HEK293 (cell line): ENCODE measurements at regions not wholly inside any gene's neighbourhood (a gene's known extent, or its start where the extent isn't known, plus 50 kb on each side); places are given as distances from the start of the nearest gene placed in this dataset.

Source experiments
- CTCF ChIA-PET: fragments of 350-600 bp; formaldehyde crosslinking; extraction: SDS; loops from one replicate; lab custom pipeline; 2021; ENCODE audit warnings: antibody characterized with exemption; lab: Yijun Ruan, JAX
- POLR2A ChIA-PET: fragments of 300-600 bp; formaldehyde crosslinking; extraction: SDS; loops from one replicate; lab custom pipeline; 2020; ENCODE audit warnings: antibody characterized with exemption, inconsistent platforms; lab: Yijun Ruan, JAX
- H3K27ac ChIP-seq: fragments of 200-500 bp; sonication (Bioruptor generic); 2 replicates; pipeline ENCODE4 v1.5.1; 2014; ENCODE audit warnings: low read depth, low read length, control low read depth, inconsistent platforms; ENCODE audit errors: extremely low read depth
- H3K36me3 ChIP-seq, 2 experiments: fragments of 200-500 bp in 1 of 2; sonication (Bioruptor generic) in 1 of 2; 1 replicate in 1 of 2; 2 replicates in 1 of 2; pipeline ENCODE4 v1.5.1; 2014 to 2017; ENCODE audit warnings: inconsistent platforms in 2 of 2, low read length in 2 of 2; ENCODE audit not compliant: control insufficient read depth in 2 of 2, insufficient read depth in 1 of 2
- H3K4me1 ChIP-seq: fragments of 200-500 bp; sonication (Bioruptor generic); 2 replicates; pipeline ENCODE4 v1.5.1; 2014; ENCODE audit warnings: mild to moderate bottlenecking, low read length, inconsistent platforms; ENCODE audit not compliant: control insufficient read depth, insufficient read depth
- H3K4me3 ChIP-seq: 2 replicates; pipeline ENCODE4 v1.5.1; 2011; ENCODE audit warnings: low read depth, mild to moderate bottlenecking, control low read depth, low read length, moderate library complexity
- H3K9me3 ChIP-seq: fragments of 200-500 bp; sonication (Bioruptor generic); 2 replicates; pipeline ENCODE4 v1.5.1; 2014; ENCODE audit warnings: low read depth, low read length, inconsistent platforms; ENCODE audit not compliant: control insufficient read depth, insufficient read depth
- ELK4 ChIP-seq: IDR thresholded peaks from 2 replicates; pipeline ENCODE4 v1.6.1; 2011; ENCODE audit warnings: mild to moderate bottlenecking, low read depth, low read length, borderline replicate concordance
- GFI1B ChIP-seq: fragments of 450-650 bp; formaldehyde crosslinking; IDR thresholded peaks from 2 replicates; pipeline ENCODE4 v1.5.1; 2016; ENCODE audit warnings: missing biosample characterization, missing genetic modification characterization
- HOXC10 ChIP-seq: sonication (generic); formaldehyde crosslinking; IDR thresholded peaks from 2 replicates; pipeline ENCODE4 v1.8.1; 2023; ENCODE audit warnings: mild to moderate bottlenecking, missing genetic modification reagents
- HOXD13 ChIP-seq: sonication (generic); formaldehyde crosslinking; IDR thresholded peaks from 2 replicates; pipeline ENCODE4 v1.8.0; 2022; ENCODE audit warnings: missing genetic modification reagents, borderline replicate concordance
- PBX3 ChIP-seq: sonication (generic); formaldehyde crosslinking; IDR thresholded peaks from 2 replicates; pipeline ENCODE4 v1.8.1; 2022; ENCODE audit warnings: mild to moderate bottlenecking, moderate library complexity, missing genetic modification reagents
- RBAK ChIP-seq: fragments of 450-650 bp; formaldehyde crosslinking; IDR thresholded peaks from 2 replicates; pipeline ENCODE4 v1.5.1; 2016; ENCODE audit warnings: missing biosample characterization, missing genetic modification characterization
- TRIM28 ChIP-seq: IDR thresholded peaks from 2 replicates; pipeline ENCODE4 v1.6.1; 2011; ENCODE audit warnings: low read length, control low read depth, borderline replicate concordance
- ZBTB49 ChIP-seq: fragments of 450-650 bp; formaldehyde crosslinking; IDR thresholded peaks from 2 replicates; pipeline ENCODE4 v1.5.1; 2016; ENCODE audit warnings: missing biosample characterization, missing genetic modification characterization, low read depth
- ZNF132 ChIP-seq: fragments of 450-650 bp; formaldehyde crosslinking; IDR thresholded peaks from 2 replicates; pipeline ENCODE4 v1.5.1; 2017; ENCODE audit warnings: missing biosample characterization, missing genetic modification characterization, borderline replicate concordance
- ZNF16 ChIP-seq: fragments of 450-650 bp; formaldehyde crosslinking; IDR thresholded peaks from 2 replicates; pipeline ENCODE4 v1.5.1; 2016; ENCODE audit warnings: low read depth, missing biosample characterization, missing genetic modification characterization
- ZNF184 ChIP-seq: fragments of 450-650 bp; IDR thresholded peaks from 2 replicates; pipeline ENCODE4 v1.5.1; 2018; ENCODE audit warnings: missing biosample characterization, mild to moderate bottlenecking, missing genetic modification characterization
- ZNF19 ChIP-seq: fragments of 450-650 bp; formaldehyde crosslinking; IDR thresholded peaks from 2 replicates; pipeline ENCODE4; 2016; ENCODE audit warnings: missing biosample characterization, missing genetic modification characterization, low read depth
- ZNF214 ChIP-seq: fragments of 450-650 bp; formaldehyde crosslinking; IDR thresholded peaks from 2 replicates; pipeline ENCODE4 v1.5.1; 2017; ENCODE audit warnings: missing biosample characterization, mild to moderate bottlenecking, missing genetic modification characterization, borderline replicate concordance
- ZNF221 ChIP-seq: fragments of 450-650 bp; formaldehyde crosslinking; IDR thresholded peaks from 2 replicates; pipeline ENCODE4 v1.5.1; 2017; ENCODE audit warnings: missing biosample characterization, missing genetic modification characterization, borderline replicate concordance
- ZNF223 ChIP-seq: fragments of 450-650 bp; formaldehyde crosslinking; IDR thresholded peaks from 2 replicates; pipeline ENCODE4 v1.5.1; 2016; ENCODE audit warnings: missing biosample characterization, missing genetic modification characterization
- ZNF266 ChIP-seq: fragments of 450-650 bp; formaldehyde crosslinking; IDR thresholded peaks from 2 replicates; pipeline ENCODE4 v1.5.1; 2016; ENCODE audit warnings: missing biosample characterization, missing genetic modification characterization, low read depth
- ZNF37A ChIP-seq: fragments of 450-650 bp; IDR thresholded peaks from 2 replicates; pipeline ENCODE4 v1.5.1; 2018; ENCODE audit warnings: missing biosample characterization, missing genetic modification characterization
- ZNF449 ChIP-seq: fragments of 450-650 bp; formaldehyde crosslinking; IDR thresholded peaks from 2 replicates; pipeline ENCODE4 v1.5.1; 2017; ENCODE audit warnings: missing biosample characterization, mild to moderate bottlenecking, missing genetic modification characterization, moderate library complexity
- ZNF514 ChIP-seq: fragments of 450-650 bp; formaldehyde crosslinking; IDR thresholded peaks from 2 replicates; pipeline ENCODE4 v1.5.1; 2016; ENCODE audit warnings: missing biosample characterization, missing genetic modification characterization
- ZNF596 ChIP-seq: fragments of 450-650 bp; IDR thresholded peaks from 2 replicates; pipeline ENCODE4 v1.5.0; 2018; ENCODE audit warnings: missing biosample characterization, mild to moderate bottlenecking, missing genetic modification characterization, moderate library complexity
- ZNF692 ChIP-seq: fragments of 450-650 bp; formaldehyde crosslinking; IDR thresholded peaks from 2 replicates; pipeline ENCODE4 v1.5.1; 2016; ENCODE audit warnings: missing biosample characterization, missing genetic modification characterization
- ZNF704 ChIP-seq: fragments of 450-650 bp; formaldehyde crosslinking; IDR thresholded peaks from 2 replicates; pipeline ENCODE4 v1.5.1; 2016; ENCODE audit warnings: missing biosample characterization, missing genetic modification characterization
- ZNF792 ChIP-seq: fragments of 450-650 bp; formaldehyde crosslinking; IDR thresholded peaks from 2 replicates; pipeline ENCODE4 v1.5.1; 2016; ENCODE audit warnings: missing biosample characterization, missing genetic modification characterization
- ZSCAN18 ChIP-seq: fragments of 450-650 bp; formaldehyde crosslinking; IDR thresholded peaks from 2 replicates; pipeline ENCODE4 v1.5.1; 2016; ENCODE audit warnings: missing biosample characterization, missing genetic modification characterization
- ZSCAN23 ChIP-seq: fragments of 450-650 bp; formaldehyde crosslinking; IDR thresholded peaks from 2 replicates; pipeline ENCODE4 v1.5.1; 2016; ENCODE audit warnings: missing biosample characterization, missing genetic modification characterization

GRCh38 chr3:135632556-135633065 is 332.9 kb upstream of the PPP2R3A start (continued):
- no peak for TF ChIP-seq ZNF223 (tag by site-specific recombination)
- no peak for TF ChIP-seq ZBTB49 (tag by site-specific recombination)
- TF ChIP-seq ZNF596 (tag by site-specific recombination), result no peak
- TF ChIP-seq ZNF266, result no peak
- no peak for TF ChIP-seq ZNF449 (tag by site-specific recombination)
- no peak for TF ChIP-seq ZNF214
- no peak for TF ChIP-seq TRIM28
- TF ChIP-seq ZSCAN23 (tag by site-specific recombination), result no peak
- no peak for TF ChIP-seq RBAK (tag by site-specific recombination)

- CTCF ChIA-PET, result interaction anchor here (0.6 to 1.2 kb wide), 2 partner anchors 12 to 104 kb away, joined by 3 read pairs; no protein-coding TSS in a partner anchor
- no peak overlapping the region for H3K27ac ChIP-seq
- H3K36me3 ChIP-seq, result no peaks in the 10 kb centered on the region
- TF ChIP-seq ELK4, result no peak
- TF ChIP-seq PBX3 (CRISPR knock-in tag), result no peak
- no peak for TF ChIP-seq ZNF184 (tag by site-specific recombination)
- TF ChIP-seq ZNF704 (tag by site-specific recombination), result no peak
- no peak for TF ChIP-seq ZNF692 (tag by site-specific recombination)
- no peak for TF ChIP-seq HOXD13
- no peak for TF ChIP-seq ZSCAN18 (tag by site-specific recombination)
- no peak for TF ChIP-seq ZNF132
- TF ChIP-seq ZNF19 (tag by site-specific recombination), result no peak
- no peak for TF ChIP-seq ZNF792 (tag by site-specific recombination)
- no peak for TF ChIP-seq ZNF37A (tag by site-specific recombination)
- TF ChIP-seq ZNF16, result no peak
- TF ChIP-seq HOXC10 (CRISPR knock-in tag), result no peak
- TF ChIP-seq ZNF514 (tag by site-specific recombination), result no peak
- no peak for TF ChIP-seq ZNF221 (tag by site-specific recombination)
- no peak for TF ChIP-seq GFI1B (tag by site-specific recombination)
- TF ChIP-seq, all 188 proteins: peak for 0
- H3K4me3 ChIP-seq, result no peak overlapping the region
- POLR2A ChIA-PET, result no interaction called here
- H3K9me3 ChIP-seq, result no peaks in the 10 kb centered on the region
- no peaks in the 10 kb centered on the region for H3K4me1 ChIP-seq
Measured at GRCh38 chr3:135633078-135633477, 332.4 kb upstream of the PPP2R3A start.
